Colonic mucosa (tissue), 4 donors: ENCODE measurements at regions not wholly inside any gene's neighbourhood (a gene's known extent, or its start where the extent isn't known, plus 50 kb on each side); places are given as distances from the start of the nearest gene placed in this dataset.

Experiments
- DNase-seq: peaks from one replicate; pipeline ENCODE4 v3.0.0-alpha.2; 2020
- H3K27ac ChIP-seq: fragments of 200-600 bp; one replicate; pipeline ENCODE4 v1.8.0; 2021
- H3K27me3 ChIP-seq: fragments of 200-600 bp; one replicate; pipeline ENCODE4 v1.8.0; 2021
- H3K36me3 ChIP-seq: fragments of 200-600 bp; one replicate; pipeline ENCODE4 v1.8.0; 2021
- H3K4me1 ChIP-seq: fragments of 200-600 bp; one replicate; pipeline ENCODE4 v1.8.0; 2021; ENCODE audit warnings: mild to moderate bottlenecking
- H3K4me3 ChIP-seq: fragments of 200-600 bp; one replicate; pipeline ENCODE4 v1.8.0; 2021
- H3K9ac ChIP-seq, 2 donors: one replicate each; pipeline ENCODE4 v1.7.0; 2013; ENCODE audit warnings: control low read depth in 2 of 2, low read depth in 2 of 2, low read length in 2 of 2
- H3K9me3 ChIP-seq: fragments of 200-600 bp; one replicate; pipeline ENCODE4 v1.8.0; 2021
- intact Hi-C: fragments of 100-400 bp; cut with DNase I; formaldehyde crosslinking; loops from one replicate; pipeline ENCODE4 v1.14.1; 2022
- TF ChIP-seq, protein P1 (sequence below): fragments of 200-600 bp; IDR thresholded peaks from one replicate; pipeline ENCODE4 v1.8.0; 2022; ENCODE audit warnings: antibody characterized with exemption, mild to moderate bottlenecking
- donor health status: healthy.
- donor health status: DM: no; HTN: no; CAD: no.
- donor health status: DM: no; HTN: no; CAD: no.

GRCh38 chr6:126447367-126447766, 107.5 kb downstream of the CENPW start:
- H3K27me3 ChIP-seq, result no peaks in the 10 kb centered on the region
- no peaks in the 10 kb centered on the region for H3K4me1 ChIP-seq
- no peak overlapping the region for H3K9ac ChIP-seq
- TF ChIP-seq, protein P1, sequence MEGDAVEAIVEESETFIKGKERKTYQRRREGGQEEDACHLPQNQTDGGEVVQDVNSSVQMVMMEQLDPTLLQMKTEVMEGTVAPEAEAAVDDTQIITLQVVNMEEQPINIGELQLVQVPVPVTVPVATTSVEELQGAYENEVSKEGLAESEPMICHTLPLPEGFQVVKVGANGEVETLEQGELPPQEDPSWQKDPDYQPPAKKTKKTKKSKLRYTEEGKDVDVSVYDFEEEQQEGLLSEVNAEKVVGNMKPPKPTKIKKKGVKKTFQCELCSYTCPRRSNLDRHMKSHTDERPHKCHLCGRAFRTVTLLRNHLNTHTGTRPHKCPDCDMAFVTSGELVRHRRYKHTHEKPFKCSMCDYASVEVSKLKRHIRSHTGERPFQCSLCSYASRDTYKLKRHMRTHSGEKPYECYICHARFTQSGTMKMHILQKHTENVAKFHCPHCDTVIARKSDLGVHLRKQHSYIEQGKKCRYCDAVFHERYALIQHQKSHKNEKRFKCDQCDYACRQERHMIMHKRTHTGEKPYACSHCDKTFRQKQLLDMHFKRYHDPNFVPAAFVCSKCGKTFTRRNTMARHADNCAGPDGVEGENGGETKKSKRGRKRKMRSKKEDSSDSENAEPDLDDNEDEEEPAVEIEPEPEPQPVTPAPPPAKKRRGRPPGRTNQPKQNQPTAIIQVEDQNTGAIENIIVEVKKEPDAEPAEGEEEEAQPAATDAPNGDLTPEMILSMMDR, result no peak
- DNase-seq, result no peak
- H3K27ac ChIP-seq, result no peak overlapping the region
- no peaks in the 10 kb centered on the region for H3K36me3 ChIP-seq
- intact Hi-C loops, result no loop called here
- no peak overlapping the region for H3K4me3 ChIP-seq
- no peaks in the 10 kb centered on the region for H3K9me3 ChIP-seq

- no peak overlapping the region for H3K27ac ChIP-seq
- H3K36me3 ChIP-seq, result no peaks in the 10 kb centered on the region
- H3K4me3 ChIP-seq, result no peak overlapping the region
- TF ChIP-seq, protein P1, result no peak
- H3K27me3 ChIP-seq, result no peaks in the 10 kb centered on the region
- no peaks in the 10 kb centered on the region for H3K4me1 ChIP-seq
- intact Hi-C loops, result no loop called here
- H3K9me3 ChIP-seq, result no peaks in the 10 kb centered on the region
- DNase-seq, result no peak
- H3K9ac ChIP-seq, result no peak overlapping the region
Observed at GRCh38 chr6:126461045-126461444, 121.1 kb downstream of the CENPW start.

DNA sequence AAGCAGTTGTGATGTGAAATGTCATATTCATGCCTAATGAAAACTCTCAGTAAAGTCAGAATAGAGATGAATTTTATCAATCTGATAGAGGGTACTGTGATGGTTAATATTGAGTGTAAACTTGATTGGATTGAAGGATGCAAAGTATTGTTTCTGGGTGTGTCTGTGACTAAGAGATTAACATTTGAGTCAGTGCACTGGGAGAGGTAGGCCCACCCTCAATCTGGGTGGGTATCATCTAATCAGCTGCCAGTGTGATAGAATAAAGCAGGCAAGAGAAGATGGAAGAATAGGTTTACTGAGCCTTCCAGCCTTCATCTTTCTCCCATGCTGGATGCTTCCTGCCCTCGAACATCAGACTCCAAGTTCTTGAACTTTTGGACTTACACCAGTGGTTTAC, 124.3 kb downstream of the CENPW start:
- Histone ChIP-seq H3K27me3 (no peaks in the 10 kb centered on the region), H3K27ac (no peak overlapping the region), H3K4me1 (no peaks in the 10 kb centered on the region), H3K36me3 (no peaks in the 10 kb centered on the region), H3K9me3 (no peaks in the 10 kb centered on the region), H3K4me3 (no peak overlapping the region), H3K9ac (no peak overlapping the region)
- no peak for DNase-seq
- intact Hi-C loops, result no loop called here
- TF ChIP-seq, protein P1, result no peak

DNA sequence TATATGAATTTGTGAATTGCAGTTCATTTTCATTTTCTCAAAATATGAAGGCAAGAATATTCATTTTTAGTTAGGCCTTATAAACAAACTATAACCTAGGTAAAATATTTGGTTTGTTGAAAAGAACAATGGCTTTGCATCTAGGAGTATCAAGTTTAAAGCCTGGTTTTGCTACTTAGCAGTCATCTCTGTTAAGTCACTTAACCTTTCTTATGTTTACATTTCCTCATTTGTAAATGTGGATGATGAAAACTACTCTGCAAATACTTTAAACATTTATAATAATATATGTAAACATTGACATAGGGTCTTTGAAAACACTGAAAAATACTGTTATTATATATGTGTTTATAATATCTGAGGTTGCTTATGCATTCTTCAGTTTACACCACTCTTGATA, 135.5 kb downstream of the CENPW start:
- no peak overlapping the region for H3K27ac ChIP-seq
- H3K27me3 ChIP-seq, result no peaks in the 10 kb centered on the region
- H3K4me1 ChIP-seq, result no peaks in the 10 kb centered on the region
- intact Hi-C loops, result no loop called here
- no peak overlapping the region for H3K4me3 ChIP-seq
- no peaks in the 10 kb centered on the region for H3K9me3 ChIP-seq
- TF ChIP-seq, protein P1, result no peak
- no peak overlapping the region for H3K9ac ChIP-seq
- no peak for DNase-seq
- H3K36me3 ChIP-seq, result no peaks in the 10 kb centered on the region

GRCh38 chr6:126477678-126478077, 137.8 kb downstream of the CENPW start:
- Histone ChIP-seq H3K4me1 (no peaks in the 10 kb centered on the region), H3K9ac (no peak overlapping the region), H3K27ac (no peak overlapping the region), H3K36me3 (no peaks in the 10 kb centered on the region), H3K4me3 (no peak overlapping the region), H3K9me3 (no peaks in the 10 kb centered on the region), H3K27me3 (no peaks in the 10 kb centered on the region)
- TF ChIP-seq, protein P1, result no peak
- DNase-seq, result no peak
- intact Hi-C loops, result no loop called here

GRCh38 chr6:126480268-126480667, 140.4 kb downstream of the CENPW start:
- no peaks in the 10 kb centered on the region for H3K4me1 ChIP-seq
- H3K9ac ChIP-seq, result no peak overlapping the region
- H3K9me3 ChIP-seq, result no peaks in the 10 kb centered on the region
- no peak overlapping the region for H3K27ac ChIP-seq
- TF ChIP-seq, protein P1, result no peak
- H3K36me3 ChIP-seq, result no peaks in the 10 kb centered on the region
- H3K27me3 ChIP-seq, result no peaks in the 10 kb centered on the region
- no peak overlapping the region for H3K4me3 ChIP-seq
- intact Hi-C loops, result no loop called here
- no peak for DNase-seq
